ENCODE measurements at regions not wholly inside any gene's neighbourhood (a gene's known extent, or its start where the extent isn't known, plus 50 kb on each side); places are given as distances from the start of the nearest gene placed in this dataset.
"Not testable (repeated sequence)": the region's sequence is repeated elsewhere in the genome, so short reads cannot be mapped to it uniquely, and the experiment has no call there.

DNA sequence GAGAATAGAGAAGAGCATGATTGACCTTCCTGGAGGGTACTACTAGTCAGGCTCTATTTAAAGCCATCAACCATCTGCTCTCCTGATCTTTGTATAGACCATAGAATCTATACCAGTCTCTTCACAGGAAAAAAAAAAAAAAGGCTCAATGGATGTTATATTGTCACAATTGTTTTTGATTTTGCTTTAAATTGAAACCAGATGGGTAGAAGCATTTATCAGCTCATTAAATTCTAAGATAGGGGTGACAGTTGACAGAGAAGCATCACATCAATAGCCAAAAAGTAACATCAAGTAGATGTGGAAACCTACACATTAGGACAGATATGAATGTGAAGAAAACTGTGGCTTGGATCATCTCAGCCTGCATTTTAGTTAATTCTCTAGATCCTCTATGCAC lies 558.9 kb upstream of the MBL2 start (continued):
- TF ChIP-seq, protein P1, sequence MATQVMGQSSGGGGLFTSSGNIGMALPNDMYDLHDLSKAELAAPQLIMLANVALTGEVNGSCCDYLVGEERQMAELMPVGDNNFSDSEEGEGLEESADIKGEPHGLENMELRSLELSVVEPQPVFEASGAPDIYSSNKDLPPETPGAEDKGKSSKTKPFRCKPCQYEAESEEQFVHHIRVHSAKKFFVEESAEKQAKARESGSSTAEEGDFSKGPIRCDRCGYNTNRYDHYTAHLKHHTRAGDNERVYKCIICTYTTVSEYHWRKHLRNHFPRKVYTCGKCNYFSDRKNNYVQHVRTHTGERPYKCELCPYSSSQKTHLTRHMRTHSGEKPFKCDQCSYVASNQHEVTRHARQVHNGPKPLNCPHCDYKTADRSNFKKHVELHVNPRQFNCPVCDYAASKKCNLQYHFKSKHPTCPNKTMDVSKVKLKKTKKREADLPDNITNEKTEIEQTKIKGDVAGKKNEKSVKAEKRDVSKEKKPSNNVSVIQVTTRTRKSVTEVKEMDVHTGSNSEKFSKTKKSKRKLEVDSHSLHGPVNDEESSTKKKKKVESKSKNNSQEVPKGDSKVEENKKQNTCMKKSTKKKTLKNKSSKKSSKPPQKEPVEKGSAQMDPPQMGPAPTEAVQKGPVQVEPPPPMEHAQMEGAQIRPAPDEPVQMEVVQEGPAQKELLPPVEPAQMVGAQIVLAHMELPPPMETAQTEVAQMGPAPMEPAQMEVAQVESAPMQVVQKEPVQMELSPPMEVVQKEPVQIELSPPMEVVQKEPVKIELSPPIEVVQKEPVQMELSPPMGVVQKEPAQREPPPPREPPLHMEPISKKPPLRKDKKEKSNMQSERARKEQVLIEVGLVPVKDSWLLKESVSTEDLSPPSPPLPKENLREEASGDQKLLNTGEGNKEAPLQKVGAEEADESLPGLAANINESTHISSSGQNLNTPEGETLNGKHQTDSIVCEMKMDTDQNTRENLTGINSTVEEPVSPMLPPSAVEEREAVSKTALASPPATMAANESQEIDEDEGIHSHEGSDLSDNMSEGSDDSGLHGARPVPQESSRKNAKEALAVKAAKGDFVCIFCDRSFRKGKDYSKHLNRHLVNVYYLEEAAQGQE (IDR thresholded peaks at IDR 0.05; ENCODE audit: low read depth) = no peak
- no peak for TF ChIP-seq ELF1 (IDR thresholded peaks at IDR 0.05; ENCODE audit: borderline replicate concordance, low read depth)
- TF ChIP-seq, protein P2, sequence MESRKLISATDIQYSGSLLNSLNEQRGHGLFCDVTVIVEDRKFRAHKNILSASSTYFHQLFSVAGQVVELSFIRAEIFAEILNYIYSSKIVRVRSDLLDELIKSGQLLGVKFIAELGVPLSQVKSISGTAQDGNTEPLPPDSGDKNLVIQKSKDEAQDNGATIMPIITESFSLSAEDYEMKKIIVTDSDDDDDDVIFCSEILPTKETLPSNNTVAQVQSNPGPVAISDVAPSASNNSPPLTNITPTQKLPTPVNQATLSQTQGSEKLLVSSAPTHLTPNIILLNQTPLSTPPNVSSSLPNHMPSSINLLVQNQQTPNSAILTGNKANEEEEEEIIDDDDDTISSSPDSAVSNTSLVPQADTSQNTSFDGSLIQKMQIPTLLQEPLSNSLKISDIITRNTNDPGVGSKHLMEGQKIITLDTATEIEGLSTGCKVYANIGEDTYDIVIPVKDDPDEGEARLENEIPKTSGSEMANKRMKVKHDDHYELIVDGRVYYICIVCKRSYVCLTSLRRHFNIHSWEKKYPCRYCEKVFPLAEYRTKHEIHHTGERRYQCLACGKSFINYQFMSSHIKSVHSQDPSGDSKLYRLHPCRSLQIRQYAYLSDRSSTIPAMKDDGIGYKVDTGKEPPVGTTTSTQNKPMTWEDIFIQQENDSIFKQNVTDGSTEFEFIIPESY (IDR thresholded peaks at IDR 0.05; ENCODE audit: extremely low read depth, insufficient replicate concordance, low read length) = no peak
- no peak for TF ChIP-seq CEBPB (IDR thresholded peaks at IDR 0.05; ENCODE audit: low read depth)
- TF ChIP-seq ZFX (IDR thresholded peaks at IDR 0.05) = no peak
- TF ChIP-seq FOSL1 (IDR thresholded peaks at IDR 0.05; ENCODE audit: low read depth) = no peak
- no peak for TF ChIP-seq POLR2A (IDR thresholded peaks at IDR 0.05; ENCODE audit: borderline replicate concordance, extremely low read depth, insufficient read depth, insufficient read length)
- TF ChIP-seq YY1 (IDR thresholded peaks at IDR 0.05; ENCODE audit: extremely low read depth, insufficient replicate concordance, low read depth, low read length) = no peak
- no peak for TF ChIP-seq EZH2 (IDR thresholded peaks at IDR 0.05)
- TF ChIP-seq SP1 (IDR thresholded peaks at IDR 0.05; ENCODE audit: low read depth) = no peak

DNA sequence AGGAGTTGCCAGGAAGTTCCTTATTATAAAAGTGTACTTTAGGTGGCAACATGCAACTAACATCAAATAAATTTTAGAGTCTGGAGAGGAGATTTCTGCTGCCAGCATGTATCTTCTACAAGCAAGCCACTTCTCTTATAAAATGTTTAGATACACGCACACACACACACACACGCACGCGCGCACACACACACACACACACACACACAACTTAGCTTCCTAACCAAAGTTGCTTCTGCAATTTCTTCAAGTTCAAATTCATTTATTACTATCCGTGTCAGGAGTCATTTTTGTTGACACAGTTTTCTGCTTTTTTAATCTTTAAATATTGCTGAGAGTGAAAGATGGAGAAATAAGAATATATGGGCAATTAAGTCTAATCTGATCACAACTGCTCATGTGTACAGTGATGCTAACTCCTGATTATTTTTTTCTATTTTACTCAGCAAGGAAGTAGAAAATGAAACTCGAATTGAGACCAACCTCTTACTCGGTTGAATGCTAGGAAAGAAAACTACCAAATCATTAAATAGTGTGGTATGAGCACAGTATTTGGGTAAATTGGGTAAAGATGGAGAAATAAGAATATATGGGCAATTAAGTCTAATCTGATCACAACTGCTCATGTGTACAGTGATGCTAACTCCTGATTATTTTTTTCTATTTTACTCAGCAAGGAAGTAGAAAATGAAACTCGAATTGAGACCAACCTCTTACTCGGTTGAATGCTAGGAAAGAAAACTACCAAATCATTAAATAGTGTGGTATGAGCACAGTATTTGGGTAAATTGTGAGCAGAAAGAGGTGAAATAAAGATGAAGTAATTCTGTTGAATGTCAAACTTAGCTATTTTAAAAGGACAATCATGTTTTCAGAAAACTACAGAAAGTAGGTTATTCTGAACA lies 554.1 kb upstream of the MBL2 start:
- H3K36me3 ChIP-seq (ENCODE audit: control insufficient read depth in 1 of 2, insufficient read depth in 2 of 2, low read length in 2 of 2); DNase-seq (ENCODE audit: low read depth, low spot score); POLR2A ChIA-PET; H3K27ac ChIP-seq (ENCODE audit: low read depth, low read length); H3K79me2 ChIP-seq (ENCODE audit: insufficient read depth, low read length); H3K4me2 ChIP-seq (ENCODE audit: low read length); BruUV-seq (replicated peaks); H3K9me2 ChIP-seq (ENCODE audit: insufficient read depth); intact Hi-C loops (cut with micrococcal nuclease); RAD21 ChIA-PET (ENCODE audit: low non-redundant PET in 1 of 2, low total read pairs in 2 of 2, uncharacterized antibody in 2 of 2, unreplicated experiment in 2 of 2); H3K9ac ChIP-seq (ENCODE audit: low read length); H3K4me3 ChIP-seq (replicated peaks in 1 of 2; ENCODE audit: low read depth in 1 of 2, low read length in 2 of 2); H3K4me1 ChIP-seq (ENCODE audit: control insufficient read depth in 1 of 2, insufficient read depth in 2 of 2, low read length in 2 of 2); H4K20me1 ChIP-seq (ENCODE audit: insufficient read depth); ATAC-seq; H2AFZ ChIP-seq (ENCODE audit: low read depth, low read length, poor library complexity, severe bottlenecking); CTCF ChIA-PET; H3K27me3 ChIP-seq (ENCODE audit: insufficient read depth, low read length): not testable (repeated sequence)
- peaks cover under 1 to 12% of the 10 kb centered on the region in 2 experiments; a peak in 2 of 4 replicates for H3K9me3 ChIP-seq (ENCODE audit: control insufficient read depth in 1 of 2, insufficient read depth in 1 of 2, low read depth in 1 of 2, low read length in 2 of 2)
